HG02870 (cell line): ENCODE measurements at regions not wholly inside any gene's neighbourhood (a gene's known extent, or its start where the extent isn't known, plus 50 kb on each side); places are given as distances from the start of the nearest gene placed in this dataset.
"Not testable (repeated sequence)": the region's sequence is repeated elsewhere in the genome, so short reads cannot be mapped to it uniquely, and the experiment has no call there.

Experiments
- ATAC-seq: cut with Tn5 transposase; IDR thresholded peaks from one replicate; pipeline ENCODE4 v1.9.1; 2021; ENCODE audit warnings: mild to moderate bottlenecking, moderate library complexity; ENCODE audit not compliant: unreplicated experiment

GRCh38 chr13:81041761-81042160 lies 700.8 kb upstream of the SPRY2 start:
- no peak for ATAC-seq

GRCh38 chr13:81031996-81032395 lies 691.1 kb upstream of the SPRY2 start:
- ATAC-seq = no peak

- ATAC-seq = no peak
Observed at GRCh38 chr13:81025091-81025490, 684.2 kb upstream of the SPRY2 start.

GRCh38 chr13:81021284-81021840 lies 680.4 kb upstream of the SPRY2 start:
- no peak for ATAC-seq

- no peak for ATAC-seq
Observed at GRCh38 chr13:81020010-81020409, 679.1 kb upstream of the SPRY2 start.

- no peak for ATAC-seq
Observed at GRCh38 chr13:81018936-81019335, 678.0 kb upstream of the SPRY2 start.

GRCh38 chr13:81017513-81018152 lies 676.7 kb upstream of the SPRY2 start:
- ATAC-seq = peak; percentile 80

- no peak for ATAC-seq
Observed at GRCh38 chr13:81012031-81012430, 671.1 kb upstream of the SPRY2 start.

- ATAC-seq = no peak
Observed at GRCh38 chr13:81001828-81002385, 661.0 kb upstream of the SPRY2 start.

GRCh38 chr13:80998603-80999002 lies 657.7 kb upstream of the SPRY2 start:
- not testable (repeated sequence) for ATAC-seq

GRCh38 chr13:80989747-80990146 lies 648.8 kb upstream of the SPRY2 start:
- ATAC-seq = no peak

- ATAC-seq = no peak
Observed at GRCh38 chr13:80989241-80989640, 648.3 kb upstream of the SPRY2 start.

GRCh38 chr13:80988391-80989151 lies 647.6 kb upstream of the SPRY2 start:
- ATAC-seq = no peak

GRCh38 chr13:80979035-80979641 lies 638.2 kb upstream of the SPRY2 start:
- ATAC-seq = peak; percentile 95

GRCh38 chr13:80977168-80977567 lies 636.2 kb upstream of the SPRY2 start:
- no peak for ATAC-seq

GRCh38 chr13:80975903-80976302 lies 635.0 kb upstream of the SPRY2 start:
- ATAC-seq = no peak

GRCh38 chr13:80973721-80974120 lies 632.8 kb upstream of the SPRY2 start:
- no peak for ATAC-seq

GRCh38 chr13:80972857-80973478 lies 632.0 kb upstream of the SPRY2 start:
- no peak for ATAC-seq

GRCh38 chr13:80965097-80965496 lies 624.2 kb upstream of the SPRY2 start:
- ATAC-seq = no peak

GRCh38 chr13:80962855-80963254 lies 621.9 kb upstream of the SPRY2 start:
- ATAC-seq = no peak

- no peak for ATAC-seq
Observed at GRCh38 chr13:80962173-80962572, 621.2 kb upstream of the SPRY2 start.
